GM12878 (cell line): ENCODE measurements at regions not wholly inside any gene's neighbourhood (a gene's known extent, or its start where the extent isn't known, plus 50 kb on each side); places are given as distances from the start of the nearest gene placed in this dataset.
A peak's percentile ranks its signal among the peaks of the same experiment; 100 is the strongest.

Source experiments
- ATF3 ChIP-seq: IDR thresholded peaks from 2 replicates; pipeline ENCODE4 v1.6.1; 2011; ENCODE audit warnings: low read depth, mild to moderate bottlenecking, low read length, moderate library complexity, borderline replicate concordance; ENCODE audit errors: extremely low read depth
- BHLHE40 ChIP-seq, 2 experiments: fragments of 450-650 bp in 1 of 2; IDR thresholded peaks; 2 replicates each; pipeline ENCODE4 v1.6.1; 2011 to 2017; ENCODE audit warnings: low read depth in 2 of 2, borderline replicate concordance in 1 of 2, improper control_type of control experiment in 1 of 2, low read length in 1 of 2, mild to moderate bottlenecking in 1 of 2
- CREB1 ChIP-seq: IDR thresholded peaks from 2 replicates; pipeline ENCODE4 v1.6.1; 2012; ENCODE audit warnings: low read depth, mild to moderate bottlenecking, inconsistent platforms
- CUX1 ChIP-seq: IDR thresholded peaks from 2 replicates; pipeline ENCODE4 v1.6.1; 2012; ENCODE audit warnings: improper control_type of control experiment, low read depth, low read length; ENCODE audit not compliant: insufficient replicate concordance
- IRF5 ChIP-seq: fragments of 450-650 bp; IDR thresholded peaks from 2 replicates; pipeline ENCODE4 v1.6.1; 2017; ENCODE audit warnings: borderline replicate concordance
- KDM1A ChIP-seq: fragments of 200-600 bp; sonication (generic); IDR thresholded peaks from 2 replicates; pipeline ENCODE4 v1.6.1; 2016; ENCODE audit warnings: borderline replicate concordance
- KLF5 ChIP-seq: fragments of 450-650 bp; IDR thresholded peaks from 2 replicates; pipeline ENCODE4 v1.6.1; 2014; ENCODE audit warnings: mild to moderate bottlenecking; ENCODE audit not compliant: partially characterized antibody
- NR2F1 ChIP-seq: fragments of 450-650 bp; conservative IDR thresholded peaks from 2 replicates; pipeline ENCODE4 v1.6.1; 2017; ENCODE audit warnings: mild to moderate bottlenecking
- POLR2A ChIP-seq: IDR thresholded peaks from 2 replicates; pipeline ENCODE4 v1.6.1; 2011; ENCODE audit warnings: low read depth, mild to moderate bottlenecking, low read length
- REST ChIP-seq: IDR thresholded peaks from 2 replicates; pipeline ENCODE4 v1.6.1; 2012; ENCODE audit warnings: mild to moderate bottlenecking, low read depth, low read length
- SUZ12 ChIP-seq: fragments of 200-600 bp; sonication (generic); IDR thresholded peaks from one replicate; pipeline ENCODE4 v1.6.1; 2018; ENCODE audit warnings: antibody characterized with exemption, mild to moderate bottlenecking; ENCODE audit not compliant: unreplicated experiment
- TARDBP ChIP-seq: IDR thresholded peaks from 2 replicates; pipeline ENCODE4 v1.6.1; 2016; ENCODE audit warnings: borderline replicate concordance
- TBL1XR1 ChIP-seq: IDR thresholded peaks from 2 replicates; pipeline ENCODE4 v1.6.1; 2012; ENCODE audit warnings: low read depth, low read length, improper control_type of control experiment
- TF ChIP-seq, protein P1 (sequence below): fragments of 450-650 bp; IDR thresholded peaks from 2 replicates; pipeline ENCODE4 v1.6.1; 2017; ENCODE audit warnings: mild to moderate bottlenecking, moderate library complexity

- TF ChIP-seq, protein P1, sequence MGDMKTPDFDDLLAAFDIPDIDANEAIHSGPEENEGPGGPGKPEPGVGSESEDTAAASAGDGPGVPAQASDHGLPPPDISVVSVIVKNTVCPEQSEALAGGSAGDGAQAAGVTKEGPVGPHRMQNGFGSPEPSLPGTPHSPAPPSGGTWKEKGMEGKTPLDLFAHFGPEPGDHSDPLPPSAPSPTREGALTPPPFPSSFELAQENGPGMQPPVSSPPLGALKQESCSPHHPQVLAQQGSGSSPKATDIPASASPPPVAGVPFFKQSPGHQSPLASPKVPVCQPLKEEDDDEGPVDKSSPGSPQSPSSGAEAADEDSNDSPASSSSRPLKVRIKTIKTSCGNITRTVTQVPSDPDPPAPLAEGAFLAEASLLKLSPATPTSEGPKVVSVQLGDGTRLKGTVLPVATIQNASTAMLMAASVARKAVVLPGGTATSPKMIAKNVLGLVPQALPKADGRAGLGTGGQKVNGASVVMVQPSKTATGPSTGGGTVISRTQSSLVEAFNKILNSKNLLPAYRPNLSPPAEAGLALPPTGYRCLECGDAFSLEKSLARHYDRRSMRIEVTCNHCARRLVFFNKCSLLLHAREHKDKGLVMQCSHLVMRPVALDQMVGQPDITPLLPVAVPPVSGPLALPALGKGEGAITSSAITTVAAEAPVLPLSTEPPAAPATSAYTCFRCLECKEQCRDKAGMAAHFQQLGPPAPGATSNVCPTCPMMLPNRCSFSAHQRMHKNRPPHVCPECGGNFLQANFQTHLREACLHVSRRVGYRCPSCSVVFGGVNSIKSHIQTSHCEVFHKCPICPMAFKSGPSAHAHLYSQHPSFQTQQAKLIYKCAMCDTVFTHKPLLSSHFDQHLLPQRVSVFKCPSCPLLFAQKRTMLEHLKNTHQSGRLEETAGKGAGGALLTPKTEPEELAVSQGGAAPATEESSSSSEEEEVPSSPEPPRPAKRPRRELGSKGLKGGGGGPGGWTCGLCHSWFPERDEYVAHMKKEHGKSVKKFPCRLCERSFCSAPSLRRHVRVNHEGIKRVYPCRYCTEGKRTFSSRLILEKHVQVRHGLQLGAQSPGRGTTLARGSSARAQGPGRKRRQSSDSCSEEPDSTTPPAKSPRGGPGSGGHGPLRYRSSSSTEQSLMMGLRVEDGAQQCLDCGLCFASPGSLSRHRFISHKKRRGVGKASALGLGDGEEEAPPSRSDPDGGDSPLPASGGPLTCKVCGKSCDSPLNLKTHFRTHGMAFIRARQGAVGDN, result peak; percentile 44; the same call in 1 of the 2 replicates
- TF ChIP-seq KLF5 (no peak), NR2F1 (peak; percentile 46; the same call in 1 of the 2 replicates), IRF5 (no peak), TBL1XR1 (peak; percentile 37; the same call in 1 of the 2 replicates), BHLHE40 (IDR thresholded peaks at IDR 0.05; ENCODE audit: borderline replicate concordance in 1 of 2, low read depth in 2 of 2, low read length in 1 of 2) (peak in 1 of 2 experiments; percentile 47; a peak in 1 of 4 replicates), CUX1 (no peak), TARDBP (no peak), CREB1 (peak; percentile 19; the same call in 1 of the 2 replicates), SUZ12 (no peak), REST (no peak), KDM1A (no peak), POLR2A (no peak), ATF3 (no peak)
Measured at GRCh38 chr7:30224511-30225062, 59.8 kb upstream of the ZNRF2 start (continued).
